ENCODE measurements at regions not wholly inside any gene's neighbourhood (a gene's known extent, or its start where the extent isn't known, plus 50 kb on each side); places are given as distances from the start of the nearest gene placed in this dataset.

DNA sequence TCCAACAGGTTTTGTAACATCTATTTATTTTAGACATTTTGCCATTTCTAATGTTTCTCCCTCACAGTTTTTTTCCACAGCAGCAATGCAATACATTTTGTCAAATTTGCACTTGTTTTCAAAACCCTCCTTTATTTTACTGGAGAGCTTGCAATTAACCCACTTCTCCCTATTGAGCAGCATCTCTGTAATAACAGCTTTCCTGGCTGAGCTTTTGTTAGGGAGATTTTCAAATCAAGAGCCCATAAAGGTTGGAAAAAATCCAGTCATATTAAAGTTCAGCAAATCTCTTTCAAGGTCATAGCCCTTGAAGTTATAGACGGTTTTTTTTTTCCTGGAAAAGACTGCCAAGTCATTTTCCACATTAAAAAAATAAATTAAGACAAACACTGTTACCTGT lies 450.6 kb upstream of the TENM3 start:
- ATAC-seq, result no peak
- H3K4me3 ChIP-seq (replicated peaks in 1 of 2; ENCODE audit: low read depth in 1 of 2, low read length in 2 of 2), result no peak overlapping the region
- RAD21 ChIA-PET (ENCODE audit: low non-redundant PET in 1 of 2, low total read pairs in 2 of 2, uncharacterized antibody in 2 of 2, unreplicated experiment in 2 of 2), result no interaction called here
- no peaks in the 10 kb centered on the region for H3K4me1 ChIP-seq (ENCODE audit: control insufficient read depth in 1 of 2, insufficient read depth in 2 of 2, low read length in 2 of 2)
- no peaks in the 10 kb centered on the region for H3K27me3 ChIP-seq (ENCODE audit: insufficient read depth, low read length)
- H3K9me2 ChIP-seq (ENCODE audit: insufficient read depth), result no peaks in the 10 kb centered on the region
- TF ChIP-seq ELF1 (IDR thresholded peaks at IDR 0.05; ENCODE audit: borderline replicate concordance, low read depth) (no peak), CBX3 (IDR thresholded peaks at IDR 0.05; ENCODE audit: low read depth) (no peak), ATF3 (IDR thresholded peaks at IDR 0.05) (no peak), EZH2 (IDR thresholded peaks at IDR 0.05) (no peak), JUND (IDR thresholded peaks at IDR 0.05) (no peak), CEBPB (IDR thresholded peaks at IDR 0.05; ENCODE audit: low read depth) (no peak), EGR1 (IDR thresholded peaks at IDR 0.05; ENCODE audit: low read depth) (no peak), RAD21 (IDR thresholded peaks at IDR 0.05; ENCODE audit: low read depth) (no peak), POLR2A (IDR thresholded peaks at IDR 0.05; ENCODE audit: borderline replicate concordance, extremely low read depth, insufficient read depth, insufficient read length) (no peak), FOSL1 (IDR thresholded peaks at IDR 0.05; ENCODE audit: low read depth) (no peak), SRF (IDR thresholded peaks at IDR 0.05; ENCODE audit: low read depth) (no peak), SP1 (IDR thresholded peaks at IDR 0.05; ENCODE audit: low read depth) (no peak), ZFX (IDR thresholded peaks at IDR 0.05) (no peak)
- TF ChIP-seq, protein P1, sequence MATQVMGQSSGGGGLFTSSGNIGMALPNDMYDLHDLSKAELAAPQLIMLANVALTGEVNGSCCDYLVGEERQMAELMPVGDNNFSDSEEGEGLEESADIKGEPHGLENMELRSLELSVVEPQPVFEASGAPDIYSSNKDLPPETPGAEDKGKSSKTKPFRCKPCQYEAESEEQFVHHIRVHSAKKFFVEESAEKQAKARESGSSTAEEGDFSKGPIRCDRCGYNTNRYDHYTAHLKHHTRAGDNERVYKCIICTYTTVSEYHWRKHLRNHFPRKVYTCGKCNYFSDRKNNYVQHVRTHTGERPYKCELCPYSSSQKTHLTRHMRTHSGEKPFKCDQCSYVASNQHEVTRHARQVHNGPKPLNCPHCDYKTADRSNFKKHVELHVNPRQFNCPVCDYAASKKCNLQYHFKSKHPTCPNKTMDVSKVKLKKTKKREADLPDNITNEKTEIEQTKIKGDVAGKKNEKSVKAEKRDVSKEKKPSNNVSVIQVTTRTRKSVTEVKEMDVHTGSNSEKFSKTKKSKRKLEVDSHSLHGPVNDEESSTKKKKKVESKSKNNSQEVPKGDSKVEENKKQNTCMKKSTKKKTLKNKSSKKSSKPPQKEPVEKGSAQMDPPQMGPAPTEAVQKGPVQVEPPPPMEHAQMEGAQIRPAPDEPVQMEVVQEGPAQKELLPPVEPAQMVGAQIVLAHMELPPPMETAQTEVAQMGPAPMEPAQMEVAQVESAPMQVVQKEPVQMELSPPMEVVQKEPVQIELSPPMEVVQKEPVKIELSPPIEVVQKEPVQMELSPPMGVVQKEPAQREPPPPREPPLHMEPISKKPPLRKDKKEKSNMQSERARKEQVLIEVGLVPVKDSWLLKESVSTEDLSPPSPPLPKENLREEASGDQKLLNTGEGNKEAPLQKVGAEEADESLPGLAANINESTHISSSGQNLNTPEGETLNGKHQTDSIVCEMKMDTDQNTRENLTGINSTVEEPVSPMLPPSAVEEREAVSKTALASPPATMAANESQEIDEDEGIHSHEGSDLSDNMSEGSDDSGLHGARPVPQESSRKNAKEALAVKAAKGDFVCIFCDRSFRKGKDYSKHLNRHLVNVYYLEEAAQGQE (IDR thresholded peaks at IDR 0.05; ENCODE audit: low read depth), result no peak
- TF ChIP-seq, protein P2, sequence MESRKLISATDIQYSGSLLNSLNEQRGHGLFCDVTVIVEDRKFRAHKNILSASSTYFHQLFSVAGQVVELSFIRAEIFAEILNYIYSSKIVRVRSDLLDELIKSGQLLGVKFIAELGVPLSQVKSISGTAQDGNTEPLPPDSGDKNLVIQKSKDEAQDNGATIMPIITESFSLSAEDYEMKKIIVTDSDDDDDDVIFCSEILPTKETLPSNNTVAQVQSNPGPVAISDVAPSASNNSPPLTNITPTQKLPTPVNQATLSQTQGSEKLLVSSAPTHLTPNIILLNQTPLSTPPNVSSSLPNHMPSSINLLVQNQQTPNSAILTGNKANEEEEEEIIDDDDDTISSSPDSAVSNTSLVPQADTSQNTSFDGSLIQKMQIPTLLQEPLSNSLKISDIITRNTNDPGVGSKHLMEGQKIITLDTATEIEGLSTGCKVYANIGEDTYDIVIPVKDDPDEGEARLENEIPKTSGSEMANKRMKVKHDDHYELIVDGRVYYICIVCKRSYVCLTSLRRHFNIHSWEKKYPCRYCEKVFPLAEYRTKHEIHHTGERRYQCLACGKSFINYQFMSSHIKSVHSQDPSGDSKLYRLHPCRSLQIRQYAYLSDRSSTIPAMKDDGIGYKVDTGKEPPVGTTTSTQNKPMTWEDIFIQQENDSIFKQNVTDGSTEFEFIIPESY (IDR thresholded peaks at IDR 0.05; ENCODE audit: extremely low read depth, insufficient replicate concordance, low read length), result no peak
- no TSS peak for BruUV-seq (replicated peaks)
- no peaks in the 10 kb centered on the region for H4K20me1 ChIP-seq (ENCODE audit: insufficient read depth)
- DNase-seq (ENCODE audit: low read depth, low spot score), result no peak
- H3K27ac ChIP-seq (ENCODE audit: low read depth, low read length), result no peak overlapping the region
- no peaks in the 10 kb centered on the region; a peak in 2 of 4 replicates for H3K9me3 ChIP-seq (ENCODE audit: control insufficient read depth in 1 of 2, insufficient read depth in 1 of 2, low read depth in 1 of 2, low read length in 2 of 2)
- CTCF ChIA-PET, result no interaction called here
- no peaks in the 10 kb centered on the region for H3K36me3 ChIP-seq (ENCODE audit: control insufficient read depth in 1 of 2, insufficient read depth in 2 of 2, low read length in 2 of 2)
- POLR2A ChIA-PET, result no interaction called here
- no peaks in the 10 kb centered on the region for H3K79me2 ChIP-seq (ENCODE audit: insufficient read depth, low read length)
- no peak overlapping the region for H3K9ac ChIP-seq (ENCODE audit: low read length)
- H3K4me2 ChIP-seq (ENCODE audit: low read length), result no peak overlapping the region
- intact Hi-C loops (cut with micrococcal nuclease), result no loop called here
- H2AFZ ChIP-seq (ENCODE audit: low read depth, low read length, poor library complexity, severe bottlenecking), result no peak overlapping the region

Data from HCT116 (cell line).